IMR-90 (cell line): ENCODE measurements at regions not wholly inside any gene's neighbourhood (a gene's known extent, or its start where the extent isn't known, plus 50 kb on each side); places are given as distances from the start of the nearest gene placed in this dataset.

Source experiments
- CEBPB ChIP-seq: IDR thresholded peaks from 2 replicates; pipeline ENCODE4 v1.6.1; 2012; ENCODE audit warnings: low read depth, low read length, improper control_type of control experiment
- CHD1 ChIP-seq: IDR thresholded peaks from 2 replicates; pipeline ENCODE4 v1.6.1; 2012; ENCODE audit warnings: low read depth, low read length, improper control_type of control experiment
- POLR2A ChIP-seq: IDR thresholded peaks from 2 replicates; pipeline ENCODE4 v1.6.1; 2012; ENCODE audit warnings: mild to moderate bottlenecking, low read depth, low read length
- RAD21 ChIP-seq: IDR thresholded peaks from 2 replicates; pipeline ENCODE4 v1.6.1; 2012; ENCODE audit warnings: low read length, improper control_type of control experiment
- USF2 ChIP-seq: fragments of 150-350 bp; IDR thresholded peaks from 2 replicates; pipeline ENCODE4 v1.6.1; 2017; ENCODE audit warnings: mild to moderate bottlenecking, antibody characterized with exemption, low read length, low read depth
- TF ChIP-seq, protein P1 (sequence below): conservative IDR thresholded peaks from 2 replicates; pipeline ENCODE4 v1.5.1; 2012; ENCODE audit warnings: mild to moderate bottlenecking, low read depth, low read length, improper control_type of control experiment

- no peak for TF ChIP-seq CHD1
- TF ChIP-seq, protein P1, sequence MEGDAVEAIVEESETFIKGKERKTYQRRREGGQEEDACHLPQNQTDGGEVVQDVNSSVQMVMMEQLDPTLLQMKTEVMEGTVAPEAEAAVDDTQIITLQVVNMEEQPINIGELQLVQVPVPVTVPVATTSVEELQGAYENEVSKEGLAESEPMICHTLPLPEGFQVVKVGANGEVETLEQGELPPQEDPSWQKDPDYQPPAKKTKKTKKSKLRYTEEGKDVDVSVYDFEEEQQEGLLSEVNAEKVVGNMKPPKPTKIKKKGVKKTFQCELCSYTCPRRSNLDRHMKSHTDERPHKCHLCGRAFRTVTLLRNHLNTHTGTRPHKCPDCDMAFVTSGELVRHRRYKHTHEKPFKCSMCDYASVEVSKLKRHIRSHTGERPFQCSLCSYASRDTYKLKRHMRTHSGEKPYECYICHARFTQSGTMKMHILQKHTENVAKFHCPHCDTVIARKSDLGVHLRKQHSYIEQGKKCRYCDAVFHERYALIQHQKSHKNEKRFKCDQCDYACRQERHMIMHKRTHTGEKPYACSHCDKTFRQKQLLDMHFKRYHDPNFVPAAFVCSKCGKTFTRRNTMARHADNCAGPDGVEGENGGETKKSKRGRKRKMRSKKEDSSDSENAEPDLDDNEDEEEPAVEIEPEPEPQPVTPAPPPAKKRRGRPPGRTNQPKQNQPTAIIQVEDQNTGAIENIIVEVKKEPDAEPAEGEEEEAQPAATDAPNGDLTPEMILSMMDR, result no peak
- no peak for TF ChIP-seq POLR2A
- no peak for TF ChIP-seq RAD21
- TF ChIP-seq USF2, result no peak
- no peak for TF ChIP-seq CEBPB
These were observed 672.8 kb upstream of the ID2 start for GRCh38 chr2:8009010-8009597.
